GM18508 (cell line): ENCODE measurements at regions not wholly inside any gene's neighbourhood (a gene's known extent, or its start where the extent isn't known, plus 50 kb on each side); places are given as distances from the start of the nearest gene placed in this dataset.

ENCODE experiments used
- ATAC-seq: cut with Tn5 transposase; IDR thresholded peaks from one replicate; pipeline ENCODE4 v1.9.1; 2021; ENCODE audit warnings: moderate number of reproducible peaks; ENCODE audit not compliant: insufficient read depth, unreplicated experiment

GRCh38 chr22:47796128-47796908 lies 1033.9 kb downstream of the TBC1D22A start:
- ATAC-seq, result no peak

DNA sequence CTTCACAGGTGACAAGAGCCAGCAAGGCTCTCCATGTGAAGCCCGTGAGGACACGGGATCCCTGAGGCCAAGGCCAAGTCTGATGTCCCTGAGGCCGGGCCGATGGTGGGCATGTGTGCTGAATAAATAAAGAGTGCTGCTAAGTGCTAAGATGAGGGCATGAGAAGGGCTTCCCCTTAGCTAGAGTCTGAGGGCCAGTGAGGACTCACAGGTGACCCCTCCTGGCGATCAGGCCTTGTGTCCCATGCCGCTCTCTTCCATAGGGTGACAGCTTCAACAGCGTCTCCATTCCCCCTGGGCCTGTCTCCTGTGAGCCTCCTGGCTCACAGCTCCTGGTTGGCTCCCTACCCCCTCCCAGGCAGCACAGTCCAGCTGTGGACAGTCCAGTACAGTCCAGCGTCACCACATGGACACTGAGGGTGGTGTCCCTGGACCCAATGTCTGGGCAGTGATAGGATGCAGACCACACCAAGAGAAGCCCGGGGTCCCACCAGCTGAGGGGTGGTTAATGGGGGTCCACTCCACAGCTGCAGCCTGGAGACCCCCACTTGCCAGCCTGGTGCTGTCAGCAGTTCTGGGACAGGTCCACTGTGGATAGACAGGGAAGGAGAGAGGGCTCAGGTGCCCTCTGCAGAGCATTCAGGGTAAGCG lies 1033.2 kb downstream of the TBC1D22A start:
- ATAC-seq, result no peak

GRCh38 chr22:47794851-47795250 lies 1032.4 kb downstream of the TBC1D22A start:
- no peak for ATAC-seq

- no peak for ATAC-seq
These were observed 1031.1 kb downstream of the TBC1D22A start for GRCh38 chr22:47793304-47794101.

DNA sequence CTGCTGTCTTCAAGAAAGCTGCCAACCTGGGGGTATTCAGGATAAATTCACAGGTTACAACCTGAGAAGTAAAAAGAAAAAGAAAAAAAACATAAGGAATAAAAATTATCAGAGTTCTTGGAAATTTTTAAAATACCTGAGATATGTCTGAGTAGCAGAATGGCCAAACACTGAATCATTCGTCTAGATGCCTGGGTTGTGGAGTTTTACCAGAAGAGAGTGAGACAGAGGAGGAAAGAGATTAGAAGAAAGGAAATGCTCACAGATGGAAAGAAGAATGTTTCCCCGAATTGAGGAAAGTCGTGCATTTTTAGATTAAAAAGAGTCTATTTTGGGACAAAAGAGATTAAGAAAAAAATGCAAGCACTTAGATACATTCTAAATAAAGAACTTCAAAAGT lies 1026.7 kb downstream of the TBC1D22A start:
- no peak for ATAC-seq

DNA sequence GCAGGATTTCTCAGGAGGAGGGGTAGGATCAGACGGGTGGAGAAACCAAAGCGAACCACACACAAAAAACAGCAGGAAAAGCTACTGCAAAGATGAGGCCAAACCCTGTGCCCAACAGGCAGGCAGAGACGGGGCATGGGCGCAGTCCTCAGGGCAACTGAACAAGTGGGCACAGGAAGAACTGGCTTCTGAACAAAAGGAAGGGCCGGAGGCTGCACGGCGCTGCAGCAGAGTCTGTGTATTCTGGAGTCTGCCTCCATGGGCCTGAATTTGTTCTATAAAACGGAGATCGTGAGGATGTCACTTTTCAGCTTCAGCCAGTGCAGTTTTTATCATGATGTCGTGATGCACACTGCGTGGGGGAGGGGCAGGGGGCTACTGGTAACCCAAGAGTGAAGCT lies 1026.0 kb downstream of the TBC1D22A start:
- no peak for ATAC-seq

DNA sequence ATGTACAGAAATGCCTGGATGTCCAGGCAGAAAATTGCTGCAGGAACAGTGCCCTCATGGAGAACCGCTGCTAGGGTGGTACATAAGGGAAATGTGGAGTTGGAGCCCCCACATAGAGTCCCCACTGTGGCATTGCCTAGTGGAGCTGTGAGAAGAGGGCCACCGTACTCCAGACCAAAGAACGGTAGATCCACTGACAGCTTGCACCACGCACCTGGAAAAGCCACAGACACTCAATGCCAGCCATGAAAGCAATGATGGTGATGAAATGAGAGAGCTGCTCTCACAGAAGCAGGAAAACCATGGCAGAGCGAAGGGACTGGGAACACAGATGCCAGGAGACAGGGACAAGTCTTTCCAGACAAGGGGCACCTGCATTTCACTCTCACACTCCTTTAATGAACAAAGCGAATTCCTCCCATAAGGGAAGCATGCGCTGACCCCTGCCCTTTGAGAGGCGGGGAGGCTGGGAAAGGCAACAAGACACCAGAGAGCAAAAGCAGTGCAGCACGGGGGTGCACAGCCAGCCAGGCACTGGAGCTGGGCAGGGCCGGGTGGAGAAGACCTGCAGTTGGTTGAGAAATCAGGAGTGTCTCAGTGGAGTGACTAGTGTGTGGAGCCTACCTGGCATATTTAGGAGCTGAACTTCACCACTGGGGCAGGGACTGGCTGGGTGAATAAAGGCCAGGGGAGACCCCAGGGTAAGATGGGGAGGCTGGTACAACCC lies 1025.2 kb downstream of the TBC1D22A start:
- no peak for ATAC-seq

DNA sequence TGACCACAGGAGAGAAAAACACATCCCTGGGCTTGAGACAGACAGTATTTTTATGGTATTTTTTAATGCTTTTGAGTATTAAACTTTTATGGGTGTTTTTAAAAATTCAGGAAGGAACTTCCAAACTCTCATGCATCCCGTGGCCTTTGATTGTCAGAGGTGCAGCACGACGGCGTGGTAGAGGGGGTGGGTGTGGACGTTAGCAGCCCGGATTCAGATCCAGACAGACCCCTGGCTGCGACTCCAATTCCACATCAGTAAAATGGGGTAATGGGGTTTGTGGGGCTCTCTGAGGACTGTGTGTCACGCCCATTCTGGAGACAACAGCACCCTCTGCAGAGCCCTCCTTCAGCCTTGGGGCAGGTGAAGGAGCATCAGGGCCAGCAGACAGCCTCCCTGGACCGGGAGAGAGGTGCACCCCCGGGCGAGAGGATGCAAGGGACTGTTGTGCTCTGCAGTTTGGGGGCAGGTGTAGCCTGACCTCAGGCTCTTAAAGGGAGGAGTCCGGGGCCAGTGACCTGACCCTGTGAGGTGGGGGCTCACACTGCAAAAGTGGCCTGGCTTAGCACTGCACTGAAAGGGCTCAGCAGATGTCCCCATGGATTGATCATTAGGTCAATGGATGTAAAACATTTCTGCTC lies 1024.3 kb downstream of the TBC1D22A start:
- no peak for ATAC-seq

DNA sequence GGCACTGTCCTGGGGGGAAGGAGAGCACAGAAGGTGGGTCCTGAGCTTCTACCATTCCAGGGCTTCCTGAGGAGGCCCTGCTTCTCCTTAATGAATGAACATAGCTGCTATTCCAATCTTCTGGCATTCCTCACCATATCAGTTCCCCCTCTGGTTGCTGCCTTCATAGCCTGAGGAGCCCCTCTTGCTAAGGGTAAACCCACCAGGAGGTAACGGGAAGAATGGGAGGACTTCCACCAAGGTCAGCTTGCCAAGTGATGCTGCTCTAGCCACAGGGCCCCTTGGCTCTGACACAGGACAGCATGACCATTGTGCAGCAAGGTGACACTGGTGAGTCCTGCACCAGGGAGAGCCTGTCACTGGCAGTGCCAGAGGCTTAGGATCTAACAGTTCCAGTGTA lies 1022.5 kb downstream of the TBC1D22A start:
- ATAC-seq, result no peak

GRCh38 chr22:47784367-47784983 lies 1022.0 kb downstream of the TBC1D22A start:
- no peak for ATAC-seq

- no peak for ATAC-seq
These were observed 1021.2 kb downstream of the TBC1D22A start for GRCh38 chr22:47783433-47784366.

- ATAC-seq, result no peak
These were observed 1020.1 kb downstream of the TBC1D22A start for GRCh38 chr22:47782328-47783075.

GRCh38 chr22:47781427-47782111 lies 1019.1 kb downstream of the TBC1D22A start:
- no peak for ATAC-seq

GRCh38 chr22:47781024-47781423 lies 1018.6 kb downstream of the TBC1D22A start:
- ATAC-seq, result no peak

- ATAC-seq, result no peak
These were observed 1017.9 kb downstream of the TBC1D22A start for GRCh38 chr22:47780281-47780875.

- no peak for ATAC-seq
These were observed 1017.0 kb downstream of the TBC1D22A start for GRCh38 chr22:47779474-47779873.

DNA sequence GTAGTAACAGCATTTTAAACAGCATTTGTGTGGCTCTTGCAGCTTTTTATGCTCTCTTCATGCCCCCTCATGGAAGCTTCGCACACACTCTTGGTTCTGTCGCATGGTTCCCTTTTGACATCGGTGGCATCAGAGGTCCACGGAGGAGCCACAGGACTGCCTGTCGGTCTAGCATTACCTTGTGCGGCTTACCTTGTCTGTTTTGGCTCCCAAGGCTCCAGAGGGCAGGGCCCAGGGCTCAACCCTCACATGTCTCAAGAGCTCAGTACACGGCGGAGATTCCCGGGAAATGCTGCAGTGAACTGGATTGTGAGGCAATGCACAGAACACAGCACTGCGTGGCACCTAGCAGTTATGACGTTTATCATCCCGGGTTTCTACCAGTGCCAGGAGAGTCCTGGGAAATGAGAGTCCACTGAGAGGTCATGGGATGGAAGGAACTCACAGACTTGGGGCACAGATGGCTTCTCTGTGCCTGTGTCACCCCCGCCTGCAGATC lies 1015.8 kb downstream of the TBC1D22A start:
- ATAC-seq, result no peak
